Stimulated activated CD8-positive, alpha-beta memory T cell treated with anti-CD3 and anti-CD28 coated beads, Interleukin-12 subunit alpha, Interleukin-12 subunit beta, amount 100 ng/mL, for 24 hours (primary cell): ENCODE measurements at regions not wholly inside any gene's neighbourhood (a gene's known extent, or its start where the extent isn't known, plus 50 kb on each side); places are given as distances from the start of the nearest gene placed in this dataset.
"Not testable (repeated sequence)": the region's sequence is repeated elsewhere in the genome, so short reads cannot be mapped to it uniquely, and the experiment has no call there.

Experiments
- DNase-seq: peaks from one replicate; pipeline ENCODE4 v3.0.0-alpha.2; 2020; ENCODE audit errors: extremely low read depth

- DNase-seq = no peak
Measured at GRCh38 chr2:7377916-7378569, 460.8 kb downstream of the RNF144A start.

DNA sequence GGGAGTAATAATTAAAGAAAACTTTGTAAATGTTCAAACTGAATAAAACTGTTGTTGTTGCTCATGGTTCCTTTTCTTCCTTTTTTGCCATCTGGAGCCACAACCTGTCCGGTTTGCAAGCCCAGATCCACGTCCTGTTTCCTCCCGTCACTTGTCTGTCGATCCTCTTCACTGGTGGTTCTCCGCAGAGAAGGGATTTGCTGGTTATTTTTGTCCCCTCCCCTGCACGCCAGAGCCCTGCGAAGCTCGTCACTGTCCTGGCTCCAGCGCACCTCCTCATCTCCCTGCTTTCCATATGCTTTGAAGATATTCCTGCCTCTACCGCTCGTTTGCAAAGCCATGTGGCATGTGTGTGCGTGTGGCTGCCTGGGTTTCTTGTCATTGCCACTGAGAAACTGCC, 461.4 kb downstream of the RNF144A start:
- DNase-seq = no peak

DNA sequence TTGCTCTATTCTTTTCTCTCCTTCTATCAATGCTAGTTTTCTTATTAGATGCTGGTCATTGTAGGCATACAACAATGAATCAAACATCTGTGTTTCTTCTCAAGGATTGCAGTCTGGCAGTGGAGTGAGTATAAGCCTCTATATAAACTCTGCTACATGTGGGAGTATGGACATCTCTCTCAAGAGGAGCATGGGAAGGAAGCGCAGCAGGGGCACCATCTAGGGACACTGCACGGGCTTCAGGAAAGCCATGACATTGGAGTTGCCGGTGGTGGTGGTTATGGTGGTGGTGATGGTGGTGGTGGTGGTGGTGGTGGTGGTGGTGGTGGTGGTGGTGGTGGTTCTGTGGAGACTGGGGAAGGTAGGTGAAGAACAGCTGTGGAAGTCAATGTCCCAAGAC, 462.6 kb downstream of the RNF144A start:
- no peak for DNase-seq

DNA sequence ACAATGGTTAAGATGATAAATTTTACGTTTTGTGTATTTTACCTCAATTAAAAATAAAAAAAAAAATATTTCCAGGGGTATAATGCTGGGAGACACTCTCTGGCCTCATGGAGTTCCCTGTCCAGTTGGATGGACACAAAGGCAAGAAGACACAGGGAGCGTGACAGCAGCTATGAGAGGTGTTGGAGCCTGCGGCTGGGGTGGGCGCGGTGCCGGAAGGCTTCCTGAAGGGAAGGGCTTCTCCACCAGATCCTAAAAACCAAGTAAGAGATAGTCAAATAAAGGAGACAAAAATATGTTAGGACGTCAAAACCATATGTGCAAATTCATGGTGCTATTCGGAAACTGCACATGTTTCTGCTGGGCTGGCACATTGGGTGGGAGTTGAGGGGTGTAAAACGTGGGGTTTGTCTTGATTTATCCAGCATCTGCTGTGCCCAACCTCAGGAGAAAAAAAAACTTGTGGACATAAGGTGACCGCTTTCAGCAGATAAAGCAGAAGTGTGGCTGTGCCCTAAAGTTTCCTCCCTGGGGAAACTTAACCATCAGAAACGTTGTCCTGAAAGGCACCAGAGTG, 467.6 kb downstream of the RNF144A start:
- no peak for DNase-seq

GRCh38 chr2:7390311-7390710, 473.1 kb downstream of the RNF144A start:
- not testable (repeated sequence) for DNase-seq

DNA sequence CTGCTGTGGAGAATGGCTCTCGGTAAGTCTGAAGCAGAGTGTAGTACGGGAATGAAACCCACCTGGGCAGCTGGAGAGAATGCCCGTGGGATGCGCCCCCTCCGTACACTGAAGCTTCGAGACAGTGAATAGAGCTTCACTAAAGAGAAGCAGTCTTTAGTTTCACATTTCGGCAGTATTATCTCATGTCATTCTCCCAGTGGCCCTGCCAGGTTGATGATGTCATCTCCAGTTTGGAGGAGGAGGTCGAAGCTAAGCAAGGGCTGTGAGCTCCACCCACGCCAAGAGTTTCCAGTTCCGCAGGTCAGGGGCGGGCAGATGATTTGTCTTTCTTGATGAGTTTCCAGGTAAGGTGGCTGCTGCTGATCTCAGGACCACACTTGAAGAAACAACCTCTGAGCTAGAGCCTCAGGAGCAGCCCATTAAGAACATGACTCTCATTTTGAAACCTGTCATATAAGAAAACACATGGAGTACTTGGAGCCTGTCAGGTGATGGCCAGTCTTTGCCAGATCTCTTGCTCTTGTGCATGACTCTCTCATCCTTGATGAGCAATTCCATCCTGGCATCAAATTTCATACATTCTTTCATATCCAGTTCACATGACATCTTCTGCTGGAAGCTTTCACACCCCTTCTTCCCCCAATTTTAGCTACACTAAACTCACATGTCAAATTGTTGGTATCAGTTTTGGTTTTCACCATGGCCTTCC, 475.0 kb downstream of the RNF144A start:
- no peak for DNase-seq

DNA sequence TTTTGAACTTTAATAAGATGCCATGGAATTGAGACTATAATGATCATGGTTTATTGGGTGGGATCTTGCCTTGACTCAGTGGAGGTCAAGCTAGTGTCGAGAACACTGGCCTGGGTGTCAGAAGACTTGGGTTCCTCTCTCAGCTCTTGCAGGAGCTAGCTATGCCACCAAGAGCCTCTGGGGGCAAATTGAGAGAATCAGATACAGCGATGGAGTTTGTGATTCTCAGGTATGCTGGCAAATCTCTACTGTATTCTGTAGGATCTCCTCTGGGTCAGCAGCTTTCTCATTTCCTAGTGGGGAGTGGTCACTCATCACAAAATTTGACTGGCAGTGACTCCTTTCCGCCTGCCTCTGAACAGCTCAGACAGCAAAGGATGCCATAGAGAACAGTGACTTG, 477.0 kb downstream of the RNF144A start:
- no peak for DNase-seq

- DNase-seq = no peak
Measured at GRCh38 chr2:7400628-7401027, 483.4 kb downstream of the RNF144A start.

GRCh38 chr2:7403092-7403775, 486.0 kb downstream of the RNF144A start:
- no peak for DNase-seq

DNA sequence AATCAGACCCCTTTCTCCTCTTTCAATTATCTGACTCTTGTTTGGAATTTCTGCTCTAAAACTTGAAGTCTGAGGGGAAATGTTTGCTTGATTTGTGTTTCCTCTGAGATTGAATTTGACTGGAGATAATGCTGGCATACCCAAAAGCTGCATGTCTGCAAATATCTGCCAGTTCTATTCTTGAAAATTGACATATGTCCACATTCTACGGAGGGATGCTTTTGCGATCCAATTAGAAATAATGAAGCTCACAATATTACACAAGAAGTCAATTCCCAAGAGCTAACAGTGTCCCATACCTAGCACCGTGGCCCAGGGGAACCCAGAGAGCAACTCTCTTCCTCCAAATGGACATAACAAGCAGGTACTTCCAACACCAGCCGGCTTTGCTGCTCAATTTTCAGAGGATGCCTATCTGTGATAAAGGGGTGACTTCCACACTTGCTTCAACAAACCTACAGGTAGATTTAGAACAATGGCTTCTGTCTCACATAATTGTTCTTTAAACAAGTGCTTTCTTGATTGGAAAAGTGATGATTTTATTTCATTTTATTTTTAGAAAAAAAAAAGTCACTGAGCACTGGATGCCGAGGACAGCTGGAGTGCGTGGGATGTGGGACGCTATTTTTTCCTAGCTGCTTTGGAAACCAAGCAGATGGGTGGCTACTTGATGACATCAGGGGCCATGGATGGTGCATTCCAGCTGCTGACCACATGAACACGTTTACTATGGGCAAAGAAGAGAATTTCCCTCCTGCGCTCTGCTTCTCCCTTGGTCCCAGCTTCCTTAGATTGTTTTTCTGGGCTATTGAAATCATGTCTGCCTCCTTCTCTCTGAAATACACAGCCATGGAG, 488.9 kb downstream of the RNF144A start:
- DNase-seq = no peak

GRCh38 chr2:7407001-7407400, 489.8 kb downstream of the RNF144A start:
- DNase-seq = no peak

DNA sequence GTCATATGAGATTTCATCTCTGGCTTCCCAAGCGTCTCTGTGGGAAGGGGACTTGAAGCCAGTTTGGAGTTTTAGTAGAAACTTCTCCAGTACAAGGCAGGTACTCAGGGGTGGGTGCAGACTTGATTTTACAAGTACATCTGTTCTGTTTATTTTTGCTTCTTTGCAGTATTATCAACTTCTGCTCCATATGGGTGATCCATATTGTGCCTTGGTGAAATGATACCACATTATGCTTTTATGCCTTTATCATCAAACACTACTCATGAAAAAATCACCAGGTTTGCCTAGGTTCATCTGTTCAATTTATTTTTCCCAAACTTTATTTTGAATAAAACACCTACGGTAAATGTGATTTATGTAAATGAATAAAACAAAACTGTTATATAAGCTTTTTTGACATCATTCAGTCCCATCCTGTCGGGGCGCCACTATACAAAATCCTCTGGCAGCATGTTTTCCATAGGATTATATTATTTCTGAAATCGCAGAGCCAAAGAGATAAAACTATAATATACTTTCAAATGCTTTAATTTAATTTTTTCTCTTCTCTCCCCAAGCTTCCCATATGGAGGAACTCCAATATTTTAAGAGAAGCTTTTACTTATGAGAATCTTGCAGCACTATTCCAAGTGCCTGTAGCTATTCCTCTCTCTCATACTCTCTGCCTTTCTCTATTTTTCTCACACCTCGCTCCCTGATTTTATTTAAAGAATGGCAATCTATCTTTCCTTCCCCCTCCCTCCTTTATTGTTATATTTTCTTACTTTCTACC, 490.9 kb downstream of the RNF144A start:
- no peak for DNase-seq

- DNase-seq = no peak
Measured at GRCh38 chr2:7411691-7412090, 494.5 kb downstream of the RNF144A start.

DNA sequence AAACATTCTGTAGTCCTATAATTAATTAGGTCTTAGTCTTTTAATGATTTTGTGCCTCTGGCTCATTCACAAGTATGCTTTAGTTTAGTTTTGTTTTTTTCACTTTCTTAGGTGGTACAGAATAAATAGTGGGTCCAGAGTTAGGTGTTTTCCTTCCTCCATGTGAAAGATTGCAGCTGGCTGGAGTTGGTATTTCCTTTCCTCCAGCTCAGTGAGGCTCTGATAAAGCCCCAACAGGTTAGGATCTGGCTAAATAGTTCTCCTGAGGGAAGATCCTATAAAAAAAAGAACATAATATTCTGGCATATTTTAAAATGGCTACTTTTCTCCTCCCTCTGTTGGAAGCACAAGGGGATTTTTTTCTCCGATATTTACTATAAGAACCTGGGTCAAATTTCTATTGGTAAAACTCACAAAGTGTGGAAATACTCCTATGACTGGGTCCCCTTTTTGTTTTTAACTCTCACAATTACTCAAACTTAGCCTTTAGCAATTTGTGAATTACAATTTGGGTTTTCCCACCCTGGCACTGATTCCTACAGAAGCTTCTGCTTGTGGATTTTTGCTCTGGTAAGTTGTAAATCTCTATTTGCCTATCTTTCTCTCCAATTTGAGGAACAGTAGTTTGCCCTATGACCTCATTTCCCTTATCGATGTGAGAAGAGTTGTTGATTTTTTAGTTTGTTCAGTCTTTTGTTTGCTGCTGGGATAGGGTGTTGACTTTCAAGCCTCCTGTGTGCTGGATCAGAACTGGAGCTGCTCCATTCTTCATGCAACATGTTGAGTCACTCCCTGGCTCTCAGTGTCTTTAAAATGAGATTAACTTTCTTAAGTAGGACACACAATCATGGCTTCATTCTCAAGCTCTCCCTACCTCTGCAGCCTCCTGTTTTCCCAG, 500.9 kb downstream of the RNF144A start:
- no peak for DNase-seq

DNA sequence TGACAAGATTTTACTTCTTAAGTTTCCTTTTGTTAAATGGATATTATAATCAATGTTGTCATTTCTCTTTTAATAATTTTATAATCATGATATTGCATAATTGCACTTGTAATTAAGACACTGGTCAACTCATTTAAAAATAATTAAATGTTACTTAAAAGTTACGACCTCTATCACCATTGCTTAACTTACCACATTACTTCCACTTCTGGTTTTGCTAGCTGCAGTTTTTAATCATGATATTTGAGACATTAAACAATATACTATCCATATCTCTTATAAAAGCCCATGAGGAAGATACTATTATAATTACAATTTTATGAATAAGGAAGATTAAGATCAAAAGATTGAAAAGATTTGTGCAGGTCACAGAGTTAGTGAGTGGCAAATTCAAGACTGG, 502.0 kb downstream of the RNF144A start:
- DNase-seq = no peak

GRCh38 chr2:7419814-7420311, 502.7 kb downstream of the RNF144A start:
- no peak for DNase-seq

DNA sequence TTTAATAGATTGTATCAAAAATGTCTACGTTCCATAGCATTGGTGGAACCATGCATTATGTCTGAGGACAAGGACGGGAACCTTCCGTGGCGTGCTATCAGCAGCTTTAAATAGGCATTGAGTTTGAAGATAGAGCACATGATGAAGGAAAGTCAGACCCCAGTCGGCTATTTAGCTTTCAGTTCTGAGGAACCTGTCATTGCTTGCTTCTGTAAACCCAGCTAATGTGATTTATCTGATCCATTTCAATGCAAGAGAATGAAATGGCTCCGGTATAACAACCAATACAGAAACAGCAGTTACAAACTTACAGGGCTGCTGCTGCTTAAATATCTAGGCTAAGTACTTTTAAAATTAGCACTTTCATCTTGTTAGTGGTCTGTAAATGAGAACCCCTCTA, 503.3 kb downstream of the RNF144A start:
- DNase-seq = no peak

DNA sequence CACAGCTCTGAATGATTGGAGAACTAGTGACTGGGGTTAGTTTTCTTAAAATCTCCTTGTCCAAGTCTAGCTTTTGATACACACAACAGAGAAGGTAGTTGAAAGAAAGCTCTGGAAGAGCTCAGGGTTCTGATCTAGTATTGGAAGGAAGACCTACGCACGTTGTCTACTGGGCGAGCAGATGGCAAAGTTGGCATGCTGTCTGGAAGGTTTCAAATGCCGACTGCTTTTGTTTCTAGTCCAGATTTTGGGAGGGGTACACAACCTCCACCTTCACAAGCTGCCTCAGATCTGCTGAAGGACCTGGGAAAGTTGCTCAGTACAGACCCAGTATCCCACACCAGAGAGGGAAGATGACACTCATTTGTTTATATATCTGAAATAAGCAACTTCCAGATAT, 507.3 kb downstream of the RNF144A start:
- DNase-seq = no peak

- no peak for DNase-seq
Measured at GRCh38 chr2:7427293-7428060, 510.3 kb downstream of the RNF144A start.
